ENCODE measurements at regions not wholly inside any gene's neighbourhood (a gene's known extent, or its start where the extent isn't known, plus 50 kb on each side); places are given as distances from the start of the nearest gene placed in this dataset.
"Not testable (repeated sequence)": the region's sequence is repeated elsewhere in the genome, so short reads cannot be mapped to it uniquely, and the experiment has no call there.

GRCh38 chr2:226556050-226556449 is 243.6 kb downstream of the IRS1 start:
- H3K4me3 ChIP-seq (ENCODE audit: low read length) = no peak overlapping the region
- TF ChIP-seq ZNF274 (IDR thresholded peaks at IDR 0.05; ENCODE audit: low read depth, low read length) = no peak

GRCh38 chr2:226554701-226555100 is 244.9 kb downstream of the IRS1 start:
- H3K4me3 ChIP-seq (ENCODE audit: low read length) = no peak overlapping the region
- no peak for TF ChIP-seq ZNF274 (IDR thresholded peaks at IDR 0.05; ENCODE audit: low read depth, low read length)

GRCh38 chr2:226553333-226553732 is 246.3 kb downstream of the IRS1 start:
- no peak for TF ChIP-seq ZNF274 (IDR thresholded peaks at IDR 0.05; ENCODE audit: low read depth, low read length)
- H3K4me3 ChIP-seq (ENCODE audit: low read length) = no peak overlapping the region

GRCh38 chr2:226552571-226553285 is 246.9 kb downstream of the IRS1 start:
- H3K4me3 ChIP-seq (ENCODE audit: low read length) = no peak overlapping the region
- TF ChIP-seq ZNF274 (IDR thresholded peaks at IDR 0.05; ENCODE audit: low read depth, low read length) = no peak

GRCh38 chr2:226551522-226552250 is 247.9 kb downstream of the IRS1 start:
- H3K4me3 ChIP-seq (ENCODE audit: low read length) = no peak overlapping the region
- TF ChIP-seq ZNF274 (IDR thresholded peaks at IDR 0.05; ENCODE audit: low read depth, low read length) = no peak

GRCh38 chr2:226550801-226551200 is 248.8 kb downstream of the IRS1 start:
- H3K4me3 ChIP-seq (ENCODE audit: low read length) = no peak overlapping the region
- TF ChIP-seq ZNF274 (IDR thresholded peaks at IDR 0.05; ENCODE audit: low read depth, low read length) = no peak

GRCh38 chr2:226548732-226549131 is 250.9 kb downstream of the IRS1 start:
- H3K4me3 ChIP-seq (ENCODE audit: low read length) = no peak overlapping the region
- no peak for TF ChIP-seq ZNF274 (IDR thresholded peaks at IDR 0.05; ENCODE audit: low read depth, low read length)

- no peak for TF ChIP-seq ZNF274 (IDR thresholded peaks at IDR 0.05; ENCODE audit: low read depth, low read length)
- H3K4me3 ChIP-seq (ENCODE audit: low read length) = no peak overlapping the region
Observed at GRCh38 chr2:226544596-226545210, 254.9 kb downstream of the IRS1 start.

GRCh38 chr2:226540204-226540994 is 259.2 kb downstream of the IRS1 start:
- no peak for TF ChIP-seq ZNF274 (IDR thresholded peaks at IDR 0.05; ENCODE audit: low read depth, low read length)
- no peak overlapping the region for H3K4me3 ChIP-seq (ENCODE audit: low read length)

GRCh38 chr2:226536410-226536809 is 263.2 kb downstream of the IRS1 start:
- no peak for TF ChIP-seq ZNF274 (IDR thresholded peaks at IDR 0.05; ENCODE audit: low read depth, low read length)

GRCh38 chr2:226532976-226533375 is 266.6 kb downstream of the IRS1 start:
- H3K4me3 ChIP-seq (ENCODE audit: low read length) = not testable (repeated sequence)

More at GRCh38 chr2:226536410-226536809, 263.2 kb downstream of the IRS1 start:
- no peak overlapping the region for H3K4me3 ChIP-seq (ENCODE audit: low read length)

GRCh38 chr2:226531061-226531810 is 268.4 kb downstream of the IRS1 start:
- no peak overlapping the region for H3K4me3 ChIP-seq (ENCODE audit: low read length)
- TF ChIP-seq ZNF274 (IDR thresholded peaks at IDR 0.05; ENCODE audit: low read depth, low read length) = no peak

GRCh38 chr2:226529556-226529955 is 270.1 kb downstream of the IRS1 start:
- H3K4me3 ChIP-seq (ENCODE audit: low read length) = no peak overlapping the region
- no peak for TF ChIP-seq ZNF274 (IDR thresholded peaks at IDR 0.05; ENCODE audit: low read depth, low read length)

GRCh38 chr2:226526716-226527115 is 272.9 kb downstream of the IRS1 start:
- no peak overlapping the region for H3K4me3 ChIP-seq (ENCODE audit: low read length)
- no peak for TF ChIP-seq ZNF274 (IDR thresholded peaks at IDR 0.05; ENCODE audit: low read depth, low read length)

Measured in GM08714 (cell line).